Effector memory CD8-positive, alpha-beta T cell (primary cell): ENCODE measurements at regions not wholly inside any gene's neighbourhood (a gene's known extent, or its start where the extent isn't known, plus 50 kb on each side); places are given as distances from the start of the nearest gene placed in this dataset.

Experiments
- ATAC-seq: fragments of 150-1000 bp; cut with Tn5 transposase; replicated peaks from 2 replicates; pipeline ENCODE4 v1.10.0; 2021; ENCODE audit warnings: mild to moderate bottlenecking, moderate library complexity
- DNase-seq, 3 experiments: peaks; one replicate each; pipeline ENCODE4 v3.0.0; 2021
- H3K27ac Mint-ChIP-seq, 2 donors: one replicate each; pipeline ENCODE4 v1.8.0; 2022; ENCODE audit warnings: mild to moderate bottlenecking in 2 of 2, mixed read lengths in 2 of 2, moderate library complexity in 2 of 2
- H3K27me3 Mint-ChIP-seq, 2 donors: one replicate each; pipeline ENCODE4 v1.8.0; 2022; ENCODE audit warnings: mixed read lengths in 2 of 2
- H3K36me3 Mint-ChIP-seq: one replicate; pipeline ENCODE4 v1.8.0; 2022; ENCODE audit warnings: mild to moderate bottlenecking, moderate library complexity, mixed read lengths; ENCODE audit not compliant: insufficient read depth
- H3K4me1 Mint-ChIP-seq, 2 donors: one replicate each; pipeline ENCODE4 v1.8.0; 2022; ENCODE audit warnings: low read depth in 2 of 2, mixed read lengths in 2 of 2
- H3K4me3 Mint-ChIP-seq, 2 donors: one replicate each; pipeline ENCODE4 v1.8.0; 2022; ENCODE audit warnings: mild to moderate bottlenecking in 2 of 2, mixed read lengths in 2 of 2, moderate library complexity in 2 of 2
- H3K9me3 Mint-ChIP-seq, 2 donors: one replicate each; pipeline ENCODE4 v1.8.0; 2022; ENCODE audit warnings: mixed read lengths in 2 of 2

- Mint-ChIP-seq H3K9me3 (no peaks in the 10 kb centered on the region), H3K4me3 (no peak overlapping the region), H3K27me3 (peaks cover 30 to 43% of the 10 kb centered on the region in 2 donors), H3K4me1 (peaks cover 0 to 3% of the 10 kb centered on the region in 2 donors), H3K36me3 (no peaks in the 10 kb centered on the region), H3K27ac (no peak overlapping the region)
- ATAC-seq, result no peak
- no peak for DNase-seq
Observed at GRCh38 chr2:236712304-236712703, 142.7 kb downstream of the ACKR3 start.

GRCh38 chr2:236712961-236713673 lies 143.5 kb downstream of the ACKR3 start:
- no peak for DNase-seq
- peaks cover 30 to 51% of the 10 kb centered on the region in 2 donors for H3K27me3 Mint-ChIP-seq
- no peak overlapping the region for H3K4me3 Mint-ChIP-seq
- no peaks in the 10 kb centered on the region for H3K9me3 Mint-ChIP-seq
- H3K27ac Mint-ChIP-seq, result no peak overlapping the region
- H3K4me1 Mint-ChIP-seq, result peaks cover 0 to 3% of the 10 kb centered on the region in 2 donors
- no peaks in the 10 kb centered on the region for H3K36me3 Mint-ChIP-seq
- no peak for ATAC-seq

- no peak for ATAC-seq
- H3K27me3 Mint-ChIP-seq, result peaks cover 31 to 60% of the 10 kb centered on the region in 2 donors
- H3K9me3 Mint-ChIP-seq, result no peaks in the 10 kb centered on the region
- H3K27ac Mint-ChIP-seq, result no peak overlapping the region
- no peaks in the 10 kb centered on the region for H3K36me3 Mint-ChIP-seq
- H3K4me1 Mint-ChIP-seq, result peaks cover 0 to 3% of the 10 kb centered on the region in 2 donors
- no peak overlapping the region for H3K4me3 Mint-ChIP-seq
- no peak for DNase-seq
Observed at GRCh38 chr2:236714080-236714479, 144.5 kb downstream of the ACKR3 start.

- Mint-ChIP-seq H3K4me1 (peaks cover 0 to 3% of the 10 kb centered on the region in 2 donors), H3K27ac (no peak overlapping the region), H3K4me3 (no peak overlapping the region), H3K27me3 (peaks cover 41 to 69% of the 10 kb centered on the region in 2 donors), H3K9me3 (no peaks in the 10 kb centered on the region), H3K36me3 (no peaks in the 10 kb centered on the region)
- ATAC-seq, result no peak
- DNase-seq, result no peak
Observed at GRCh38 chr2:236715077-236715476, 145.5 kb downstream of the ACKR3 start.

- H3K27ac Mint-ChIP-seq, result no peak overlapping the region
- no peak for ATAC-seq
- no peaks in the 10 kb centered on the region for H3K36me3 Mint-ChIP-seq
- peaks cover 41 to 69% of the 10 kb centered on the region in 2 donors for H3K27me3 Mint-ChIP-seq
- DNase-seq, result no peak
- H3K4me3 Mint-ChIP-seq, result no peak overlapping the region
- H3K9me3 Mint-ChIP-seq, result no peaks in the 10 kb centered on the region
- H3K4me1 Mint-ChIP-seq, result peaks cover 0 to 3% of the 10 kb centered on the region in 2 donors
Observed at GRCh38 chr2:236715491-236715961, 145.9 kb downstream of the ACKR3 start.

GRCh38 chr2:236717120-236717519 lies 147.5 kb downstream of the ACKR3 start:
- H3K27ac Mint-ChIP-seq, result no peak overlapping the region
- H3K9me3 Mint-ChIP-seq, result no peaks in the 10 kb centered on the region
- no peak for DNase-seq
- peaks cover 41 to 69% of the 10 kb centered on the region in 2 donors for H3K27me3 Mint-ChIP-seq
- H3K36me3 Mint-ChIP-seq, result no peaks in the 10 kb centered on the region
- H3K4me1 Mint-ChIP-seq, result peaks cover 0 to 3% of the 10 kb centered on the region in 2 donors
- no peak for ATAC-seq
- H3K4me3 Mint-ChIP-seq, result no peak overlapping the region

- Mint-ChIP-seq H3K36me3 (no peaks in the 10 kb centered on the region), H3K9me3 (no peaks in the 10 kb centered on the region), H3K4me1 (peaks cover 0 to 3% of the 10 kb centered on the region in 2 donors), H3K27me3 (peaks cover 41 to 72% of the 10 kb centered on the region in 2 donors), H3K4me3 (no peak overlapping the region), H3K27ac (no peak overlapping the region)
- DNase-seq (no peak), ATAC-seq (no peak)
Observed at GRCh38 chr2:236717729-236718128, 148.1 kb downstream of the ACKR3 start.

GRCh38 chr2:236718207-236718992 lies 148.8 kb downstream of the ACKR3 start:
- ATAC-seq (no peak), DNase-seq (no peak)
- Mint-ChIP-seq H3K27me3 (peaks cover 38 to 72% of the 10 kb centered on the region in 2 donors), H3K4me1 (peaks cover 0 to 3% of the 10 kb centered on the region in 2 donors), H3K4me3 (no peak overlapping the region), H3K36me3 (no peaks in the 10 kb centered on the region), H3K27ac (no peak overlapping the region), H3K9me3 (no peaks in the 10 kb centered on the region)

GRCh38 chr2:236719192-236719635 lies 149.6 kb downstream of the ACKR3 start:
- no peak overlapping the region for H3K4me3 Mint-ChIP-seq
- ATAC-seq (no peak), DNase-seq (no peak)
- H3K36me3 Mint-ChIP-seq, result no peaks in the 10 kb centered on the region
- H3K4me1 Mint-ChIP-seq, result peaks cover 0 to 3% of the 10 kb centered on the region in 2 donors
- no peaks in the 10 kb centered on the region for H3K9me3 Mint-ChIP-seq
- no peak overlapping the region for H3K27ac Mint-ChIP-seq
- peaks cover 31 to 71% of the 10 kb centered on the region in 2 donors for H3K27me3 Mint-ChIP-seq

- Mint-ChIP-seq H3K36me3 (no peaks in the 10 kb centered on the region), H3K27me3 (peaks cover 17 to 72% of the 10 kb centered on the region in 2 donors), H3K9me3 (no peaks in the 10 kb centered on the region), H3K4me1 (no peaks in the 10 kb centered on the region), H3K27ac (no peak overlapping the region), H3K4me3 (no peak overlapping the region)
- DNase-seq (no peak), ATAC-seq (no peak)
Observed at GRCh38 chr2:236720974-236721540, 151.4 kb downstream of the ACKR3 start.

GRCh38 chr2:236724200-236724599 lies 154.6 kb downstream of the ACKR3 start:
- Mint-ChIP-seq H3K4me3 (no peak overlapping the region), H3K27ac (no peak overlapping the region), H3K4me1 (no peaks in the 10 kb centered on the region), H3K36me3 (no peaks in the 10 kb centered on the region), H3K9me3 (no peaks in the 10 kb centered on the region), H3K27me3 (peaks cover 17 to 68% of the 10 kb centered on the region in 2 donors)
- DNase-seq, result no peak
- ATAC-seq, result no peak

- H3K36me3 Mint-ChIP-seq, result no peaks in the 10 kb centered on the region
- H3K27me3 Mint-ChIP-seq, result peaks cover 7 to 72% of the 10 kb centered on the region in 2 donors
- H3K27ac Mint-ChIP-seq, result no peak overlapping the region
- DNase-seq, result no peak
- no peak overlapping the region for H3K4me3 Mint-ChIP-seq
- no peak for ATAC-seq
- H3K9me3 Mint-ChIP-seq, result no peaks in the 10 kb centered on the region
- no peaks in the 10 kb centered on the region for H3K4me1 Mint-ChIP-seq
Observed at GRCh38 chr2:236726701-236727450, 157.3 kb downstream of the ACKR3 start.
